ENCODE measurements at regions not wholly inside any gene's neighbourhood (a gene's known extent, or its start where the extent isn't known, plus 50 kb on each side); places are given as distances from the start of the nearest gene placed in this dataset.
"Not testable (repeated sequence)": the region's sequence is repeated elsewhere in the genome, so short reads cannot be mapped to it uniquely, and the experiment has no call there.

GRCh38 chr21:15672578-15672977 is 57.2 kb upstream of the USP25 start:
- WGBS, 2 experiments: 89 to 95% methylated on average over 14 to 15 of the region's 15 CpGs
- not testable (repeated sequence) for H3K27ac ChIP-seq (ENCODE audit: insufficient read depth, low read depth, low read length, poor library complexity, severe bottlenecking)

GRCh38 chr21:15676935-15677334 is 52.8 kb upstream of the USP25 start:
- no peak overlapping the region for H3K27ac ChIP-seq (ENCODE audit: insufficient read depth, low read depth, low read length, poor library complexity, severe bottlenecking)
- H3K4me1 ChIP-seq (ENCODE audit: control insufficient read depth, insufficient read depth, low read length): no peaks in the 10 kb centered on the region
- H3K36me3 ChIP-seq (ENCODE audit: control insufficient read depth, insufficient read depth, low read length): no peaks in the 10 kb centered on the region
- WGBS, 2 experiments: no CpG with 5 or more reads among the region's 1 CpG
- H3K9me3 ChIP-seq (ENCODE audit: control insufficient read depth, low read length): no peaks in the 10 kb centered on the region
- H3K4me3 ChIP-seq (ENCODE audit: insufficient read depth, low read depth, low read length): no peak overlapping the region
- no peaks in the 10 kb centered on the region for H3K27me3 ChIP-seq (ENCODE audit: control insufficient read depth, insufficient read depth, low read length, poor library complexity, severe bottlenecking)

More at GRCh38 chr21:15672578-15672977, 57.2 kb upstream of the USP25 start:
- not testable (repeated sequence) for H3K36me3 ChIP-seq (ENCODE audit: control insufficient read depth, insufficient read depth, low read length); H3K4me3 ChIP-seq (ENCODE audit: insufficient read depth, low read depth, low read length); H3K27me3 ChIP-seq (ENCODE audit: control insufficient read depth, insufficient read depth, low read length, poor library complexity, severe bottlenecking); H3K9me3 ChIP-seq (ENCODE audit: control insufficient read depth, low read length); H3K4me1 ChIP-seq (ENCODE audit: control insufficient read depth, insufficient read depth, low read length)

GRCh38 chr21:15679630-15680029 is 50.2 kb upstream of the USP25 start:
- Histone ChIP-seq H3K36me3 (ENCODE audit: control insufficient read depth, insufficient read depth, low read length) (no peaks in the 10 kb centered on the region), H3K9me3 (ENCODE audit: control insufficient read depth, low read length) (no peaks in the 10 kb centered on the region), H3K27me3 (ENCODE audit: control insufficient read depth, insufficient read depth, low read length, poor library complexity, severe bottlenecking) (no peaks in the 10 kb centered on the region), H3K27ac (ENCODE audit: insufficient read depth, low read depth, low read length, poor library complexity, severe bottlenecking) (no peak overlapping the region), H3K4me3 (ENCODE audit: insufficient read depth, low read depth, low read length) (no peak overlapping the region), H3K4me1 (ENCODE audit: control insufficient read depth, insufficient read depth, low read length) (no peaks in the 10 kb centered on the region)
- WGBS, 2 experiments: 89 to 90% methylated on average over 6 to 7 of the region's 8 CpGs
